H1 (cell line): ENCODE measurements at regions not wholly inside any gene's neighbourhood (a gene's known extent, or its start where the extent isn't known, plus 50 kb on each side); places are given as distances from the start of the nearest gene placed in this dataset.

ENCODE experiments used
- CTCF ChIA-PET: fragments of 300-600 bp; sonication (Branson Sonifier 250); formaldehyde crosslinking; loops from one replicate; lab custom pipeline; 2021; ENCODE audit not compliant: partially characterized antibody; lab: Charles Lee
- POLR2A ChIA-PET: fragments of 300-600 bp; sonication (Branson Sonifier 250); formaldehyde crosslinking; loops from one replicate; lab custom pipeline; 2021; ENCODE audit warnings: inconsistent platforms; ENCODE audit not compliant: partially characterized antibody; lab: Charles Lee
- DNase-seq, 2 experiments: peaks; one replicate each; pipeline versions ENCODE4 v3.0.0 to v3.0.0-alpha.2; 2010 to 2022; ENCODE audit warnings: low spot score in 2 of 2, low read depth in 1 of 2, mixed read lengths in 1 of 2
- FAIRE-seq: peaks from 2 replicates; lab custom pipeline; 2011; peaks lifted over from hg19 to GRCh38; lab: Jason Lieb, UNC
- H2AFZ ChIP-seq: 2 replicates; pipeline ENCODE4 v1.8.1; 2012; ENCODE audit warnings: low read length, inconsistent platforms
- H2AK5ac ChIP-seq: 2 replicates; pipeline ENCODE4 v1.6.1; 2013; ENCODE audit warnings: low read depth, low read length
- H2BK120ac ChIP-seq: replicated peaks from 2 replicates; pipeline ENCODE3; 2013; ENCODE audit warnings: low read depth, low read length, inconsistent platforms
- H2BK12ac ChIP-seq: 2 replicates; pipeline ENCODE4 v1.6.1; 2013; ENCODE audit warnings: low read depth, low read length
- H2BK15ac ChIP-seq: 2 replicates; pipeline ENCODE4 v1.6.1; 2013; ENCODE audit warnings: low read length
- H2BK20ac ChIP-seq: 2 replicates; pipeline ENCODE4 v1.6.1; 2013; ENCODE audit warnings: low read length
- H2BK5ac ChIP-seq: 2 replicates; pipeline ENCODE4 v1.6.1; 2013; ENCODE audit warnings: low read depth, low read length
- H3K14ac ChIP-seq: 2 replicates; pipeline ENCODE4 v1.6.1; 2013; ENCODE audit warnings: inconsistent platforms; ENCODE audit not compliant: insufficient read length
- H3K18ac ChIP-seq: 2 replicates; pipeline ENCODE4 v1.6.1; 2013; ENCODE audit warnings: low read length; ENCODE audit errors: extremely low read depth
- H3K23ac ChIP-seq: 2 replicates; pipeline ENCODE4 v1.6.1; 2013; ENCODE audit warnings: inconsistent platforms; ENCODE audit not compliant: insufficient read length
- H3K23me2 ChIP-seq: 2 replicates; pipeline ENCODE4 v1.6.1; 2013; ENCODE audit warnings: low read depth, low read length
- H3K27ac ChIP-seq: 2 replicates; pipeline ENCODE4 v1.6.1; 2011; ENCODE audit warnings: low read depth, low read length, inconsistent platforms
- H3K27me3 ChIP-seq, 4 experiments: replicated peaks in 1 of 4; 1 replicate in 1 of 4; 2 replicates in 3 of 4; pipeline versions ENCODE4 v1.6.1 to v1.8.1; 2011 to 2013; ENCODE audit warnings: low read length in 3 of 4, mild to moderate bottlenecking in 3 of 4, inconsistent platforms in 2 of 4, mixed read lengths in 2 of 4, moderate library complexity in 1 of 4; ENCODE audit not compliant: control insufficient read depth in 3 of 4, insufficient read depth in 3 of 4; ENCODE audit errors: extremely low read depth in 1 of 4
- H3K36me3 ChIP-seq, 4 experiments: 2 replicates each; pipeline versions ENCODE4 v1.6.1 to v1.8.1; 2011 to 2013; ENCODE audit warnings: mild to moderate bottlenecking in 4 of 4, low read length in 3 of 4, moderate library complexity in 2 of 4, control low read depth in 1 of 4, inconsistent platforms in 1 of 4; ENCODE audit not compliant: insufficient read depth in 4 of 4, control insufficient read depth in 2 of 4
- H3K4ac ChIP-seq: replicated peaks from 2 replicates; pipeline ENCODE3; 2013; ENCODE audit warnings: low read length, low read depth, mixed read lengths, inconsistent platforms; ENCODE audit not compliant: insufficient read length
- H3K4me1 ChIP-seq, 4 experiments: replicated peaks in 1 of 4; 1 replicate in 1 of 4; 2 replicates in 3 of 4; pipeline versions ENCODE4 v1.6.1 to v1.8.1; 2011 to 2013; ENCODE audit warnings: low read length in 3 of 4, inconsistent platforms in 2 of 4, mixed read lengths in 1 of 4; ENCODE audit not compliant: insufficient read depth in 4 of 4, control insufficient read depth in 3 of 4
- H3K4me2 ChIP-seq, 2 experiments: 2 replicates each; pipeline versions ENCODE4 v1.6.1 to v1.8.1; 2011 to 2013; ENCODE audit warnings: low read depth in 2 of 2, low read length in 2 of 2, control low read depth in 1 of 2, inconsistent platforms in 1 of 2, mild to moderate bottlenecking in 1 of 2; ENCODE audit not compliant: insufficient read depth in 1 of 2
- H3K4me3 ChIP-seq, 4 experiments: fragments of 200-600, 300-600 bp in 1 of 4; sonication (generic), shearing (Covaris generic), sonication (Bioruptor Twin) in 1 of 4; 2 replicates each; pipeline versions ENCODE4 v1.5.1 to v1.8.1; 2011 to 2016; ENCODE audit warnings: low read length in 4 of 4, low read depth in 3 of 4, control low read depth in 2 of 4, inconsistent platforms in 2 of 4, mild to moderate bottlenecking in 2 of 4, mixed read lengths in 1 of 4, moderate library complexity in 1 of 4; ENCODE audit not compliant: insufficient read depth in 2 of 4; ENCODE audit errors: extremely low read depth in 1 of 4
- H3K56ac ChIP-seq: replicated peaks from 2 replicates; pipeline ENCODE3; 2013; ENCODE audit warnings: low read depth, mild to moderate bottlenecking, mixed read lengths, low read length, inconsistent platforms; ENCODE audit not compliant: insufficient read length
- H3K79me1 ChIP-seq: 2 replicates; pipeline ENCODE4 v1.6.1; 2013; ENCODE audit warnings: low read depth, low read length, control low read depth
- H3K79me2 ChIP-seq, 2 experiments: 2 replicates each; pipeline versions ENCODE4 v1.6.1 to v1.8.1; 2012 to 2013; ENCODE audit warnings: low read length in 2 of 2, mild to moderate bottlenecking in 2 of 2, inconsistent platforms in 1 of 2; ENCODE audit not compliant: insufficient read depth in 2 of 2, control insufficient read depth in 1 of 2
- H3K9ac ChIP-seq, 4 experiments: replicated peaks in 1 of 4; 1 replicate in 1 of 4; 2 replicates in 3 of 4; pipeline versions ENCODE4 v1.6.1 to v1.8.1; 2011 to 2013; ENCODE audit warnings: low read depth in 3 of 4, low read length in 3 of 4, control low read depth in 2 of 4, mild to moderate bottlenecking in 2 of 4, moderate library complexity in 2 of 4, inconsistent platforms in 1 of 4; ENCODE audit errors: extremely low read depth in 1 of 4
- H3K9me3 ChIP-seq, 2 experiments: 2 replicates each; pipeline versions ENCODE4 v1.6.1 to v1.8.1; 2012 to 2013; ENCODE audit warnings: mild to moderate bottlenecking in 2 of 2, moderate library complexity in 2 of 2, control low read depth in 1 of 2, inconsistent platforms in 1 of 2, low read depth in 1 of 2, low read length in 1 of 2, mixed read lengths in 1 of 2; ENCODE audit not compliant: insufficient read depth in 2 of 2
- H4K20me1 ChIP-seq, 2 experiments: replicated peaks in 1 of 2; 2 replicates each; pipeline versions ENCODE3 to v1.8.1; 2011 to 2013; ENCODE audit warnings: inconsistent platforms in 2 of 2, low read length in 2 of 2, mild to moderate bottlenecking in 1 of 2; ENCODE audit not compliant: insufficient read depth in 2 of 2, control insufficient read depth in 1 of 2
- H4K5ac ChIP-seq: 2 replicates; pipeline ENCODE4 v1.6.1; 2013; ENCODE audit warnings: low read length, low read depth, mixed read lengths, inconsistent platforms; ENCODE audit not compliant: insufficient read length
- H4K8ac ChIP-seq: 2 replicates; pipeline ENCODE4 v1.8.0; 2013; ENCODE audit warnings: mild to moderate bottlenecking, moderate library complexity, low read length, inconsistent platforms; ENCODE audit not compliant: insufficient read depth; ENCODE audit errors: extremely low read depth
- H4K91ac ChIP-seq: replicated peaks from 2 replicates; pipeline ENCODE3; 2013; ENCODE audit warnings: low read length, mixed read lengths, inconsistent platforms; ENCODE audit not compliant: insufficient read length
- JUN ChIP-seq: IDR thresholded peaks from 2 replicates; pipeline ENCODE4 v1.6.1; 2011; ENCODE audit warnings: low read depth, mild to moderate bottlenecking, improper control_type of control experiment, low read length
- RFX5 ChIP-seq: IDR thresholded peaks from 2 replicates; pipeline ENCODE4 v1.6.1; 2011; ENCODE audit warnings: low read depth, low read length, improper control_type of control experiment, borderline replicate concordance
- TEAD4 ChIP-seq: IDR thresholded peaks from 2 replicates; pipeline ENCODE4 v1.6.1; 2012; ENCODE audit warnings: low read depth, low read length, inconsistent platforms, mixed read lengths
- WGBS, 2 experiments: shearing (Covaris generic) in 1 of 2; methylation state at CpG; one replicate each; pipeline versions ENCODE4 v1.1.6 to v1.1.7; 2013 to 2015; ENCODE audit warnings: low lambda C conversion rate in 2 of 2, mixed read lengths in 2 of 2, inconsistent platforms in 1 of 2, low coverage in 1 of 2, missing lambda C conversion rate in 1 of 2; ENCODE audit not compliant: insufficient replicate concordance in 2 of 2, insufficient coverage in 1 of 2, insufficient read length in 1 of 2; ENCODE audit errors: extremely low coverage in 1 of 2, missing lambda C conversion rate in 1 of 2; 5-methylcytosine and 5-hydroxymethylcytosine counted together

DNA sequence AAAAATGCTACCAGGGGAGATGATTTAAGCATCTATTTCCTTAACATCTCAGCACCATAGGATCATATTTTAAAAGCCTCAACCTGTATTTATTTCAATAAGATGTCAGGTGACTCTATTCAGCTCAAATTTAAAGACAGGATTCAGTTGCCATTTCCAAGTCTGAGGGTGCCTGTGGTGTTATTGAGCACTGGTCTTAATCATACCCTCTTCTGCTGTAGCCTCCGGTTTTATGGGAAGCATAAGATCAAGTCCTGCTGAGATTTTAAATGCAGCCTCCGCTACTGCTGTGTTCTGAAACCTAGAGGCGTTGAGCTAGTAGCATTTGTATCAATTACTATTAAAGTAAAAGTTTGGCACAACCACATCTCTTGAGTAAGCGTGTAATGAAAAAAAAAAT lies 185.7 kb upstream of the NWD2 start:
- H3K14ac ChIP-seq = no peak overlapping the region
- H4K20me1 ChIP-seq = no peaks in the 10 kb centered on the region
- H2AFZ ChIP-seq = no peak overlapping the region
- no peak overlapping the region for H2BK120ac ChIP-seq
- H3K4me2 ChIP-seq = no peak overlapping the region
- H3K18ac ChIP-seq = no peak overlapping the region
- H3K36me3 ChIP-seq = no peaks in the 10 kb centered on the region
- H3K4me1 ChIP-seq = peaks cover 0 to 5% (median 2%) of the 10 kb centered on the region in 4 experiments; a peak in 3 of 7 replicates
- H3K4ac ChIP-seq = no peak overlapping the region
- H3K4me3 ChIP-seq = no peak overlapping the region
- H2BK5ac ChIP-seq = no peak overlapping the region
- H4K5ac ChIP-seq = no peak overlapping the region
- no peaks in the 10 kb centered on the region for H3K9me3 ChIP-seq
- ChIA-PET POLR2A (no interaction called here), CTCF (interaction anchor here (1.3 to 3.0 kb wide), 2 partner anchors 10 to 659 kb away, joined by 3 to 21 read pairs; no protein-coding TSS in a partner anchor)
- H3K27ac ChIP-seq = no peak overlapping the region
- WGBS, 2 experiments = 72% methylated on average over 4 of the region's 4 CpGs; no CpG with 5 or more reads in 1 of the 2 experiments
- H4K91ac ChIP-seq = no peak overlapping the region
- H2BK20ac ChIP-seq = no peak overlapping the region
- FAIRE-seq (no peak), DNase-seq (no peak)
- no peaks in the 10 kb centered on the region for H3K27me3 ChIP-seq
- no peak overlapping the region for H3K9ac ChIP-seq
- no peaks in the 10 kb centered on the region for H3K23me2 ChIP-seq
- no peak overlapping the region for H3K56ac ChIP-seq
- H2BK15ac ChIP-seq = no peak overlapping the region
- no peak overlapping the region for H2AK5ac ChIP-seq
- no peak overlapping the region for H2BK12ac ChIP-seq
- H3K23ac ChIP-seq = no peak overlapping the region
- no peaks in the 10 kb centered on the region for H3K79me2 ChIP-seq
- no peak overlapping the region for H4K8ac ChIP-seq
- H3K79me1 ChIP-seq = no peaks in the 10 kb centered on the region
- no peak for TF ChIP-seq RFX5
- no peak for TF ChIP-seq JUN
- TF ChIP-seq TEAD4 = no peak
